ENCODE measurements at regions not wholly inside any gene's neighbourhood (a gene's known extent, or its start where the extent isn't known, plus 50 kb on each side); places are given as distances from the start of the nearest gene placed in this dataset.

DNA sequence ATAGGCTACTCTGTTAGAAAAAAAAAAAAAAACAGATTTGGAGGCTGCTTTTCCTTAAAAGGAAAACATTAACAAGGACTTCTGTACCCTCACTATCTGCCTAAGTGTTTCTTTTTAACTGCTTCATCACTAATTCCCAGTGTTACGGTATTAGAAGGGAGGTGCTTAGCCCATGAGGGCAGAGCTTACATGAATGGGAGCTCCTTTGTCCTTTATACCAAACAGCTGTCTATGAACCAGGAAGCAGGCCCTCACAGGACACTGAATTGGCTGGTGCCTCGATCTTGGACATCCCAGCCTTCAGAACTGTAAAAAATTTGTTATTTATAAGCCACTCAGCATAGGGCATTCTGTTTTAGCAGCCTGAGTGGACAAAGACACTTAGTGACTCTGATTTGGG is 215.6 kb upstream of the NRSN1 start:
- TF ChIP-seq, protein P1, sequence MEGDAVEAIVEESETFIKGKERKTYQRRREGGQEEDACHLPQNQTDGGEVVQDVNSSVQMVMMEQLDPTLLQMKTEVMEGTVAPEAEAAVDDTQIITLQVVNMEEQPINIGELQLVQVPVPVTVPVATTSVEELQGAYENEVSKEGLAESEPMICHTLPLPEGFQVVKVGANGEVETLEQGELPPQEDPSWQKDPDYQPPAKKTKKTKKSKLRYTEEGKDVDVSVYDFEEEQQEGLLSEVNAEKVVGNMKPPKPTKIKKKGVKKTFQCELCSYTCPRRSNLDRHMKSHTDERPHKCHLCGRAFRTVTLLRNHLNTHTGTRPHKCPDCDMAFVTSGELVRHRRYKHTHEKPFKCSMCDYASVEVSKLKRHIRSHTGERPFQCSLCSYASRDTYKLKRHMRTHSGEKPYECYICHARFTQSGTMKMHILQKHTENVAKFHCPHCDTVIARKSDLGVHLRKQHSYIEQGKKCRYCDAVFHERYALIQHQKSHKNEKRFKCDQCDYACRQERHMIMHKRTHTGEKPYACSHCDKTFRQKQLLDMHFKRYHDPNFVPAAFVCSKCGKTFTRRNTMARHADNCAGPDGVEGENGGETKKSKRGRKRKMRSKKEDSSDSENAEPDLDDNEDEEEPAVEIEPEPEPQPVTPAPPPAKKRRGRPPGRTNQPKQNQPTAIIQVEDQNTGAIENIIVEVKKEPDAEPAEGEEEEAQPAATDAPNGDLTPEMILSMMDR (IDR thresholded peaks at IDR 0.05): no peak
- no peak for TF ChIP-seq POLR2A (IDR thresholded peaks at IDR 0.05)
